ENCODE measurements at regions not wholly inside any gene's neighbourhood (a gene's known extent, or its start where the extent isn't known, plus 50 kb on each side); places are given as distances from the start of the nearest gene placed in this dataset.

DNA sequence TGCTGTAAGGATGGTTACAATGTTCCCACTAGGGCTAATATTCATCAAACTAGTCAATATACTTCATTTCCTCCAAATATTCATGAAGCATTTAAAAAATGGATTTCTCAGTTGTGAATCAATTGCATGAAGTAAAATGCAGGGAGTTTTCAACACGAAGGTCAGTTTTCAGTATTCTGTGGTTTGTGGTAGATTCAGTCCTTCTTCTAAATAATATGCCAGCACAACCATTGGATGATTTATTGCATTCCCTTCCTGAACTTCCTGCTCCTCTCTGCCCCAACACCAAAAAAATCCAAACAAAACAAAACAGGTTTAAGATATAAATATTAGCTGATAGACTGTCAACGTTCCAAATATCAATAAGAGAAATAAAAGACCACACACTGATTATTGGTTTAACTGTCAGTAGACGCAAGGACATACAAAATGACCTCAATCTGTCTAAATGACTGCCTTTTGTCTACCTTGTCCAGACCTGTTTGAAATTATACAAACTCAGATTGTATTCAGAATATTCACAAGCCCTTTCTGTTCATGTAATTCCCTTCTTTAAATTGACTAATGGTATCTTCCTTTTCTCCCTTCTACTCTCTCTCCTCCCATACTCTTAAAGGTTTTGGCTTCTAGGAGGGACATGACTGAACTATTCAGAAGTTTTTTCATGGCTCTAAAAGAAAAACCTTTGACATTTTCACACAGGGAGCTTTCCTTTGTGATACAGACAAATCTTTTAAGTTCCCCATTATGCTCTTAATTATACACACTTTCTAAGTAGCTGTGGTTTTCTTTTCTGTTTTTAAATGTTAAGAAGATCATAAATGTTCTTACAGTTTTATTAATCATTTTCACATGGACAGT lies 92.6 kb upstream of the STT3B start:
- no peak for DNase-seq

DNA sequence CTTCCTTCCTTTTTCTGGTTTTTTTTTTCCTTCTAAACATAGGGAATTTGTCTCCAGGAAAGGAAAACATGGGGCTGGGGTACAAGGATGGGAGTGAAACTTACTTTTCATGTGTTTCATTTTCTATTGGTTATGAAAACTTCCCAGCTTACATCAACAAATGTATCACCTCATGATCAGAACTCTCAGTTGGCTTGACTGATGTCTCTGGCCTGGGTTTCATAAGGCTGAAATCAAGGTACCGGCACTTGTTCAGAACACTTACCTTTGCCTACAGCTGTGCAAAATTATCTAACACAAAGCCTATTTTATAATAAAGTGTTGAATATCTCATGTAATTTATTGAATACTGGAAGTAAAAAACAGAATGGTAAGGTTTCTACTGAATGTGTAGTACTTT lies 91.8 kb upstream of the STT3B start:
- no peak for DNase-seq

DNA sequence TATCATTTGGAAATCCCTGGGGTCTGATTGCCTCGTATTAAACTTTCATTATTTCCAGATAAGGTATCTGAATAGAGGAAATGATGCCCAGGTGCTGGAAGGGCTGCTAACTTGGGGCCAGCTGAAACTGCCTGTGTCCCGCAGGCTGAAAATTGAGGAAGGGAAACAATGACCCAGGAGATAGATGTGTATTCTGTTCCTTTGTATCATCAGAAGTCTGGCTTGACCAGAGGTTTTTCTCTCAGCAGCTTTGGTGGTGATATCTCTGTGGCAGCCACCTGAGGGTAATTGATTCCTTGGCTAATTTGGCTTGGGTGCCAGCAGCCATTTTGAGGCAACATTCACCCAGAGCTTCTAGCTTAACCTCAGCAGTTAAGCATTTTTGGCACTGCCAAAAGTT lies 90.0 kb upstream of the STT3B start:
- DNase-seq = no peak

DNA sequence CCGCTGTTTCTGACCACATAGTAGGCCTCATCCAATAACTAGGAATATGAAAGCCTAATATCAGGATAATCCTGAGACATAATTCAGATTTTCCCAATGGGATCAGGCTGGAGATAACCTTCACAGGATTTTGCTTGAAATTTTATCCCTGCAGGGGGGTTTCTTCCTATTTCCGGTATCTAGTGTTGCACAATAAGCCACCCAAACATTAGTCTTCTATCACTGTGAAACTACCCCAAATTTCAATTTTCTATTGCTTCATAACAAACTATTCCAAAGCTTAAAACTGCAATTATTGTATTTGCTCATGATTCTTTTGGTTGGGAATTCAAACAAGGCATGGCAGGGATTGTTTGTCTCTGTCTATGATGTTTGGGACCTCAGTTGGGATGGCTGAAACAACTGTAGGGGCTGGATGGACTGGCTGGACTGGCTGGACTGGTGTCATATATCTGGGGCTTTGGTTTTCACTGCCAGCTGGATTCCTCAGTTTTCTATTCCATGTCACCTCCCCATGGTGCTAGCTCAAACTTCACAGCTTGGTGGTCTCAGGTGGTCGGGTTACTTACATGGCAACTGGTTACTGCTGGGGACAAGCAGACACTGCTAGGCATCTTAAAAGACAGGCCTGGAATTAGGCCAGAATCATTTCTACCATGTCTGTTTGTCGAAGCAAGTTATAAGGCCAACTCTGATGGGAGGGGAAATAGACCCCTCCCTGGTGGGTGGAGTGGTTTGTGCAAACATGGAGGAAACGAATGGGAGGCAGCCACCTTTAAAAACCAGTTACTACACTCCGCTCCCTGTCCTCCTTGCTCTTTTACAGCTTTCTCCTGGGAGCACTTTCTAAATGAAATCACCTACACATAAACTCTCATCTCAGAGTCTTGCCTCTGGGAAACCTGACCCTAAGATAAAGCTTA lies 88.2 kb upstream of the STT3B start:
- DNase-seq = no peak

DNA sequence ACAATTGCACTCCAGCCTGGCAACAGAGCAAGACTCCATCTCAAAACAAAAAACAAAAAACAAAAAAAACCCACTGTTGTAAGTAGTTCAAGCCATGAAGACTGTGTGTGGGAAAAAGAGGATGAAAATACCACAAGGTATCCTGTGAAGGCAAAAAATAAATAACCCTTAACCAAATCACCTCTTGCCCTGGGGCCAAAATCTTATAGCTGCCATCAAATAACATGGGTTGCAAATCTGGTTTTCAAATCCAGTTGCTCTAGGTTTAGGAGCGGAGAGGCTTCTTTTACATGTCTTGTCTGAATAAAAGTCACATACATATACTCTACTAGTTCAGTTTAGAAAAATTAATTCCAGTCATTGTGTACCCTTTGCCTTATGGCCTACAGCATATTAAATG lies 87.0 kb upstream of the STT3B start:
- no peak for DNase-seq

DNA sequence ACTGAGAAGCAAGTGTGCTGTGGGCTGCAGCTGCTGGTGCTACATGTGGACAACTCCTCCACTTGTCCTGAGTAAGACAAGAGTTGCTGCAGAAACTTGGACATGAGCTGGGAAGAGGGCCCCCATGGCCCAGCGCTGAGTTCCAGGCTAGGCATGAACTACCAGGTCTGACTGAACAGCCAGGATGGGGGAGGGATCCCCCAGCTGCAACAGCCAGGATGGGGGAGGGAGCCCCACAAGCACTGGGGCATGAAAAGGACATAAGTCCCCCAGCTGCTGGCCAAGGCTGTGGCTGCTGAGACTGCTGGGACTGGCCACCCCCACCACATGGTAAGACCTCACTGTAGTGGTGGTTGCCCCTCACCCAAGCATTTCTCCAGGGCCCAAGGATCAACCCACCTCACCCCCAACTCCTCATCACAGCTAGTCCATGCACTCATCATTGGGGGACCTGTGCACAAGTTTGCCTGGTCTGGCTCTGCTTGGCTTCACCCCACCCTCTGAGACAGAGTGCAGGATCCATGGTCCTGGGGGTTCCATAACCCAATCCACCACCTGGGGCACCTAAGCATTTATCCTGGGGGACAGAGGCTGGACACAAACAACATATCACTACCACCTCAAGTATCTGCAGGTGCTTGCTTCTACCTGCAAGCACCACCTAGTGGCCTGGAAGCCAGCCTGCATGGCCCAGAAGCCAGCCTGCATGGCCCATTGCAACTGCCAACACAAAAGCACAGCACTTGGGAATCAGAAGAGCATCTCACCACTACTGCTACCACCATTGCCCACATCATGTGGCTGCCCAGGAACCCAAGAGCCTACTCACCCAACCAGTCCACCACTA lies 84.5 kb upstream of the STT3B start:
- no peak for DNase-seq

DNA sequence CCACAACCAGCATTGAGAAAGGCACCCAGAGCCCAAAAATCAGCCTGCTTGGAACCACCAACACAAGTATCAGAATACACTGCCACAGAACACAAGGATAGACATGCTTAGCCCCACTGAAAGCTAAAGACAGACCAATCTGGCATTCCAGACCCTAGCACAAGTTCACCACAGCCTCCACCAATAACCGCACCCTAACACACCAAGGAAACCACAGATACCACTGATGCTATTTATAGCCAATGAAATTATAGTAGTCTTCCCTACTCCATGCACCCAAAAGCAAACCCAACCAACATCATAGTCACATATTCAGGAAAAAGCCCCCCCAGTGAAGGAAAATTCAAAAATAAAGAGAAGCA lies 83.9 kb upstream of the STT3B start:
- no peak for DNase-seq

DNA sequence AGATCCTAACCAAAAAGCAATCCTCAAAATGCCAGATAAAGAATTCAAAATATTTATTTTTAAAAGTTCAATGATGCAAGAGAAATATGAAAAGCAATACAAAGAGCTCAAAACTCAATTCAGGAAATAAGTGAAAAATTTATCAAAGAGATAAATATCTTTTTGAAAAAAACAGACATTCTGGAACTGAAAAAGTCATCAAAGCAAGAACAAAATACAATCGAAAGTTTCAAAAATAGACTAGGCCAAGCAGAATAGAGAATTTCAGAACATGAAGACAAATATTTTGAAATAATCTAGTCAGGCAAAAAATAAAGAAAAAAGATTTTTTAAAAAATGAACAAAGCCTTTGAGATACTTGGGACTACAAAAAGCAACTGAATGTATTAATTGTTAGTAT lies 83.4 kb upstream of the STT3B start:
- DNase-seq = no peak

DNA sequence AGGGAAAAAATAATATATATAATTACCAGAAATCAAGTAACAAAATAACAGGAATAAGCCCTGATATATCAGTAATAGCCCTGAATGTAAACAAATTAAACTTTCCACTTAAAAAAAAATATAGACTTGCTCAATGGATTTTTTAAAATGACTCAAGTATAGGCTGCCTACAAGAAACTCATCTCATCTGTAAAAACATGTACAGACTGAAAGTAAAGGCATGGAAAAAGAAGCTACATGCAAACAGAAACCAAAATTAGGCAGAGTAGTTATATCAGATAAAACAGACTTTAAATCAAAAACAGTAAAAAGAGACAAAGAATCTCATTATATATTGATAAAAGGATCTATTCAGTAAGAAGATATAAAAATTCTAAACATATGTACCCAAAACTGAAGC lies 82.4 kb upstream of the STT3B start:
- no peak for DNase-seq

DNA sequence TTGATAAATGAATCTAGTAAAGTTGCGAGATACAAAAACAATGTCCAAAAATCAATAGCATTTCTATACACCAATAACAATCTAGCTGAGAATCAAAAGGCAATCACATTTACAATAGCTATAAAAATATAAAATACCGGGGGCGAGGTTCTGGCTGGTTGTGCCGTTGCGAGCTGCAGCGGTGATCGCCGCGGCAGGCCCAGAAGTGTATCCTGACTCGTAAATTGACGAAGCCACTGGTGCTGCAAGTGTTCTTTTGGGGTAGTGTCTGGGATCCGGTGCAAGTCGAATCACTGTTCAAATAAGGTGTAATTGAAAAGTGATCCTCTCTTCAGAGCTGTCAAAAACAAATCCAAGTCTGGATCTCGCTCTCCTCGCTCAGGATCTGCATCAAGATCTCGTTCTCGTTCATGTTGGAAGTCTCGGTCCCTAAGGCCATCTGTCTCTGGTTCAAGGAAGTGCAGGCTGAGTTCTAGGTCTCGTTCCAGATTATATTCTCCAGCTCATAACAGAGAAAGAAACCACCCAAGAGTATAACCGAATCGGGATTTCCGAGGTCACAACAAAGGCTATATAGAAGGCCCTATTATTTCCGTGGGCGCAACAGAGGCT lies 80.1 kb upstream of the STT3B start:
- no peak for DNase-seq

DNA sequence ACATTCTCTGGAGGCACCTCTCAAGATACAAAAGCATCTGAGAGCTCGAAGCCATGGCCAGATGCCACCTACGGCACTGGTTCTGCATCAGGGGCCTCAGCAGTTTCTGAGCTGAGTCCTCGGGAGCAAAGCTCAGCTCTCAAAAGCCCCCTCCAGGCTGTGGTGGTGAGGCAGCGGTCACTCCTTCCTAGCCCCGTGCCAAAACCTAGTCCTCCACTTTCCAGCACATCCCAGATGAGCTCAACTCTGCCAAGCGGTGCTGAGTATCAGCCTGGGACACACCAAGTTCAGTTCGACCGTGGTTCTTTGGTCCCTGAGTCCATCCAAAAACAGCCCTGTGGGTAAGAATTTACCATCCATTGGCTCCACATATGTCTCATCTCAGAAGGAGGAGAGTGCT lies 79.3 kb upstream of the STT3B start:
- no peak for DNase-seq

DNA sequence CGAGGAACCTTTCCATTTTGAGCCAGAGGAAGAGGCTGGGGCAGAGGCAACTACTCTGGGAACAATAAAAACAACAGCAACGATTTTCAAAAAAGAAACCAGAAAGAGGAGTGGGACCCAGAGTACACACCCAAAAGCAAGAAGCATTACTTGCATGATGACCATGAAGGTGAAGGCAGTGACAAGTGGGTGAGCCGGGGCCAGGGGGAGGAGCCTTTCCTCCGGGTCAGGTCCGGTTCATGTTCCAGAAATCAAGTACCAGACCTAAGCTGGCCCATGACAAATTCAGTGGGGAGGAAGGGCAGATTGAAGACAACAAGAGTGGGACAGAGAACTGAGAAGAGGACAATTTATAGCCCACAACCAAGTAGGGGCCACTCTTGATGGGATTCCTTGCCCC lies 77.2 kb upstream of the STT3B start:
- DNase-seq = no peak

DNA sequence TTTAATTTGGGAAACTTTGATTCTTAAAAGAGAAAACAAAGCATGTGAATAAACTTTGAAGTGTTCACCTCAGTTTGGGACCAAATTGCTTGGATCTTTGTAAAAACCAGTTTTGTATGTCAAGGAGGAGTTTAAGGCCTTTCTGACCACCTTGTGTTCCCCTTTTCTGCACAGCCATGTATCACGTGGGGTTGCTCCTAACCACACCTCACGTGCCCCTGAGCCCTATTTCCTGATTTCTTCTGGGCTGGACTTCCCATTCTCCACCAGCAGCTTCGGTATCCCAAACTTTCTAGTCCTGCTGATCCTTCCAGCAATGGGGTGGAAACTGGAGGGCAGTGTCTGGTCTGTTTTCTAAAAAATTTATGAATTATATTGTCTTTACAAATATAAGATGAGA lies 76.4 kb upstream of the STT3B start:
- no peak for DNase-seq

DNA sequence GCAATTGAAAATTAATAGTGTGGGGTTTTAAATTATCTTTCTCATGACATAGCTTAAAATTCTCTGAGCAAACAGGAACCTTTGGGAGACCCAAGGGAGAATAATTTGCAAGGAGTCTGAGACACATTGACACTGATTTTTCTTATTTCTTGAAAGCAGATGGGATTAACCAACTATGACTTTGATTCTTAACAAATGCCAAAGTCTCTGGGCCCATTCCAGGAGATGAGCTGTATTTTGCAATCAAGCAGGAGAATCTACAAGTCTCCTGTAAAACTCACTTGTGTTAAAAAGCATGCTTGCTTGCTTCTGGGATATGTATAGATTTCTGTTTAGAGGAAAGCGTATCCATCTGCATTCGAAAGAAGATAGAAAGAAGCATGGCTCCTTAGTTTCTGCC lies 71.3 kb upstream of the STT3B start:
- no peak for DNase-seq

DNA sequence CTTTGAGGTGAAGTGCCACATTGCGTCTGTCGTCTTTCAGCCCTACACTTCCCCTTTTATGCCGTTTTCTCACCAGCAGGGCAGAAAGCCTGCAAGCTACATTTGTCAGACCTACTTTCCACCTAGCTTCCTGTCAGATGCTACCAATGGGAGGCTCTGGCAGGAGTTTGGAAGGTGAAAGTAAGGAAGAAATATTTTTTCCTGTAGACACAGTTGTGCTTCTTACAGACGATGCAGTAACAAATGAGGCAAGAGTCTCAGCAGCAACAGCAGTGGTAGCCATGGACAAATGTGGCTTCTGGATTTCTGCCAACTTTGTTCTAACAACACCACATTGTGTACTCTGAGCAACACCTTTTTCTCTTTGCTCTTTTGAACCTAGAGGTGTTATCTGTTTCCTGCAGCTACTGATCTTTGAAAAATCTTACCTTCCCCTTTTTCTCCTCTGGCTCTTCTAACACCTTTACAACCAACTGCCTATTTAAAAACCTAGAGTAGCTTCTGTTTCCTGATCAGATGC lies 70.6 kb upstream of the STT3B start:
- DNase-seq = peak; percentile 30

DNA sequence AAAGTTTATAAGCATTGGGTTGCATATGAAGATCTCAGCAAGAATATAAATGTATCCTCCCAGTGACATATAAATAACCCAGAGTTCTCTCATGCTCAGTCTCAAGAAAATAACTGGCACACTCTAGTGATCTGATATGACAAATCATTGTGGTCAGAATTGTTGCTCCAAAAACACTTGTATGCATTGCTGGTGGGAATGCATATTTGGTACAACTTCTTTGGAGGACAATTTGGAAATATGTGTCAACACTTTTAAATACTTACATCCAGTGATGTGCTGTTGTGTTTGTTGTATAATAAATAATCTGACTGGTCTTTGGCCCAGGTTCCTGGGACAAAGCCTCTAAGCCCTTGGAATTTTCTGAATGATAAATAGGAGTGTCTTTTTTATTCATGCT lies 66.7 kb upstream of the STT3B start:
- no peak for DNase-seq

DNA sequence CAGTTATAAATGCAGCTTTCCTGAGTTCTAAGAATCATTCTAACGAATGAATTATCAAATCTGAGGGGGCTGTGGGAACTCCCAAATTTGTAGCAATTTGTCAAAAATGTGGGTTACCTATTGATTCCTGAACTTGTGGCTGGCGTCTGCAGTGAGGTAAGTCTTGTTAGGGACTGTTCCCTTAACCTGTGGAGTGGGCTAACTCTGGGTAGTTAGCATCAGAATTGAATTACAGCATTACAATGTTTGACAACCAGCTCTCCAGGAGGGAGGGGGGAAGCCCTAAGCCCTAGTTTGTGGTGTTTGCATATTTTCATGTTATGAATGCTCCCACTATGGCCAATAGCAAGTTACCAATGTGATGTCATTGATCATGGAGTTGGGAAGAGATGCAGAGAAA lies 65.9 kb upstream of the STT3B start:
- no peak for DNase-seq

DNA sequence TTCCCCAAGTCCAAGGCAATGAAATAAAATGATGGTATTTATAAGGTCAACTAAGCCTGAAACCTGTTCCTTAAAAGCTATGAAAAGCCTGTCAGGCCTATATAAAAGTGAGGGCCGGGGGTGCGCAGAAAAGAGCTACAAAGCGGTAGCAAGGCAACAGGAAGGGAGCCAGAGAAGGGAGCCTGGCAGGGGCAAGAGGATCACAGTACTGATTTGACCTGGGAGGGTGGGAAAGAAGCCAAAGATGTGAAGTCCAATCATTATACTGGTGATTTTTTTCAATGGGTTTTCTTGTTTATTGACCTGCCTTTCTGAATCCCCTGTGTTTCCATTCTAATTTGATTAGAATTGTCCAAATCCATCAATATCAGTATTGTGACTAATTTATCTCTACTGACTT lies 64.3 kb upstream of the STT3B start:
- DNase-seq = no peak

DNA sequence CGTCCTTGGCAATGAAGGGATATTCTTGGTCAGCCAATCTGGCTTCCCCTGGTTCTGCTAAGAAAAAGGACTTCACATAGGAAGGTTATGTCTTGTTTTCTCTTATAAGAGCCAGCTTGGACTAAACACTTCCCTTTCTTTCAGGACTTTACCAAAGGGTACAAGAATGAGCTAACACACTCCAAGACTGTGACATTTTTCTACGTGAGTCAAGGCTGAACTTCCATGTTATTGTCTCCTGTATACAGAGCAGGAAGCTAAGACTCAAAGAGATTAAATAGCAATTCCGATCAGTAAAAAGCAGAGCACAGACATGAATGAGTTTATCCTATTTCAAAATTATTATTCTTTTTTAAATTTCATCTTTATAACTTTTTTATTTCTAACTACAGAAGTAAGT lies 63.3 kb upstream of the STT3B start:
- DNase-seq = no peak

DNA sequence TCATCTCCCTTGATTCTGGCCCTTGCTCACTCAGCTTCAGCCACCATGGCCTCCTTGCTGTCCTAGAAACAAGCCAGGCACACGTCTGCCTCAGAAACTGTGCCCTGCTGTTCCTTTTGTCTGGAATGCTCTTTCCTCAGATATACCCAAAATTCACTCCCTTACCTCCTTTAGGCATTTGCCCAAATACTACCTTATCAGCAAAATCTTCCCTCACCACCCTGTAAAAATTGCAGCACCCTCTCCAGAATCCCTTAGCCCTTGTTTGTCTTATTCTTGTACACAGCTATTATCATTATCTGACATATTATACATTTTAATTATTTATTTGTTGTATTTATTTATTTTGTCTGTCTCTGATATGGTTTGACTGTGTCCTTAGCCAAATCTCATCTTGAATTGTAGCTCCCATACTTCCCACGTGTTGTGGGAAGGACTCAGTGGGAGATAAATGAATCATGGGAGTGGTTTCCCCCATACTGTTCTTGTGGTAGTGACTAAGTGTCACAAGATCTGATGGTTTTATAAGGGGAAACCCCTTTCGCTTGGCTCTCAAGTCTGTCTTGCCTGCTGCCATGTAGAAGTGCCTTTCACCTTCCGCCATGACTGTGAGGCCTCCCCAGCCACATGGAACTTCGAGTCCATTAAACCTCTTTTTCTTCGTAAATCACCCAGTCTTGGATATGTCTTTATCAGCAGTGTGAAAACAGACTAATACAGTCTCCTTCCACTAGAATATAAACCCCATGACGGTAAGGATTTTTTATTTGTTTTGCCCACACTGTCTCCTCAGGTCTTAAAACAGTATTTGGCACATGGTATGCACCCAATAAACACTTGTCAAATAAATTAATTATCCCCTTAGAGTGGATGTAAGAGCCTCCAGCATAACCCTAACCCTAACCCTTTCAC lies 60.0 kb upstream of the STT3B start:
- DNase-seq = no peak

DNA sequence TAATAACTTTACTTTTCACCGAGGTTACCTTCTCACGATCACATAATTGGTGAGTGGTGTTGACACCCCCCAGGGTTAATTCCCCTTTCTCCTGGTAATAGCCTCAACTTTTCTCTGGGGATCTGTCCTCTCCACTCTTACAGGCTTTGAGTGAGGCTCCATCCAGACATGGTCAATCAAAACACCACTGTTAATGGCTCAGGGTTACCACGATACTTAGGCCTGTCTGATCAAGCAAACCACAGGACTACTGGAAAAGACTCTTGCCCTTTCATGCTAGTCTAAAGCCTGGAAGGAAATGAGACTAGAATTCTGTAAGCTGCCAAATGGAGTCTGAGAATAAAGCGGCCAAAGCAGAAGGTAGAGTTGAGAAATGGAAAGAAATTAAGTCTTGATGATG lies 56.5 kb upstream of the STT3B start:
- DNase-seq = no peak

DNA sequence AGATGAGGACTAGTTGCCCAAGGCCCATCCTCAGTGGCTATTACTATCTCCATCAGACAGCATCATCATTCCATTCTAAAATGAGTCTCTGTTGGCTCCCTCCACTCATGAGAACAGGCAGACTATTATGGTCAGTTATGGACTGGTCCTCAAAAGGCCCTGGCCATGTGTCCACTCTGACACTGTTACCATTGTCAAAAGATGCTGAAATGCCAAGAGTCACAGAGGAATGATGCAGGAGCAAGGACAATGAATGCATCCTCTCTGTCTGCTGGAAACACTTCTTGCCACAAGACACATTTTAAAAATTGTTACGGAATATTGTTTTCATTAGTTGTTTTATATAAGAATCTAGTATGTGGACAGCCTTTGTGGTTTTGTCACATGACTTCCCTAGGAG lies 53.3 kb upstream of the STT3B start:
- no peak for DNase-seq
